ENCODE measurements at regions not wholly inside any gene's neighbourhood (a gene's known extent, or its start where the extent isn't known, plus 50 kb on each side); places are given as distances from the start of the nearest gene placed in this dataset.

- Histone ChIP-seq H3K27ac (no peak overlapping the region), H3K4me1 (no peaks in the 10 kb centered on the region), H3K4me3 (no peak overlapping the region), H3K27me3 (no peaks in the 10 kb centered on the region), H3K9me3 (no peaks in the 10 kb centered on the region), H3K36me3 (no peaks in the 10 kb centered on the region)
- ATAC-seq: no peak
- 87 to 100% methylated on average over 2 of the region's 2 CpGs for WGBS, 2 donors (ENCODE audit: low coverage in 1 of 2)
- no peak for TF ChIP-seq EP300 (IDR thresholded peaks at IDR 0.05)
Measured at GRCh38 chr11:11750017-11750878, 91.5 kb upstream of the USP47 start.

GRCh38 chr11:11748706-11749365 lies 92.9 kb upstream of the USP47 start:
- Histone ChIP-seq H3K36me3 (no peaks in the 10 kb centered on the region), H3K4me1 (no peaks in the 10 kb centered on the region), H3K27me3 (no peaks in the 10 kb centered on the region), H3K9me3 (no peaks in the 10 kb centered on the region), H3K27ac (no peak overlapping the region), H3K4me3 (no peak overlapping the region)
- TF ChIP-seq EP300 (IDR thresholded peaks at IDR 0.05): no peak
- TF ChIP-seq POLR2A (IDR thresholded peaks at IDR 0.05): no peak
- TF ChIP-seq POLR2AphosphoS5 (IDR thresholded peaks at IDR 0.05): no peak
- TF ChIP-seq CTCF (IDR thresholded peaks at IDR 0.05): no peak
- no peak for ATAC-seq
- 70 to 90% methylated on average over 2 to 4 of the region's 4 CpGs for WGBS, 2 donors (ENCODE audit: low coverage in 1 of 2)

GRCh38 chr11:11747570-11747969 lies 94.2 kb upstream of the USP47 start:
- TF ChIP-seq CTCF (IDR thresholded peaks at IDR 0.05) (no peak), POLR2A (IDR thresholded peaks at IDR 0.05) (no peak), EP300 (IDR thresholded peaks at IDR 0.05) (no peak), POLR2AphosphoS5 (IDR thresholded peaks at IDR 0.05) (no peak)
- Histone ChIP-seq H3K4me3 (no peak overlapping the region), H3K4me1 (no peaks in the 10 kb centered on the region), H3K27me3 (no peaks in the 10 kb centered on the region), H3K36me3 (no peaks in the 10 kb centered on the region), H3K9me3 (no peaks in the 10 kb centered on the region), H3K27ac (no peak overlapping the region)
- no peak for ATAC-seq
- 92 to 100% methylated on average over 1 of the region's 1 CpG for WGBS, 2 donors (ENCODE audit: low coverage in 1 of 2)

- Histone ChIP-seq H3K36me3 (no peaks in the 10 kb centered on the region), H3K4me3 (no peak overlapping the region), H3K4me1 (no peaks in the 10 kb centered on the region), H3K9me3 (no peaks in the 10 kb centered on the region), H3K27me3 (no peaks in the 10 kb centered on the region), H3K27ac (no peak overlapping the region)
- TF ChIP-seq CTCF (IDR thresholded peaks at IDR 0.05) (no peak), EP300 (IDR thresholded peaks at IDR 0.05) (no peak), POLR2A (IDR thresholded peaks at IDR 0.05) (no peak), POLR2AphosphoS5 (IDR thresholded peaks at IDR 0.05) (no peak)
- ATAC-seq: no peak
- 40 to 62% methylated on average over 1 of the region's 1 CpG for WGBS, 2 donors (ENCODE audit: low coverage in 1 of 2)
Measured at GRCh38 chr11:11746449-11746848, 95.3 kb upstream of the USP47 start.

GRCh38 chr11:11743216-11743615 lies 98.6 kb upstream of the USP47 start:
- Histone ChIP-seq H3K27me3 (no peaks in the 10 kb centered on the region), H3K36me3 (no peaks in the 10 kb centered on the region), H3K4me1 (no peaks in the 10 kb centered on the region), H3K27ac (no peak overlapping the region), H3K4me3 (no peak overlapping the region), H3K9me3 (no peaks in the 10 kb centered on the region)
- TF ChIP-seq POLR2AphosphoS5 (IDR thresholded peaks at IDR 0.05) (no peak), POLR2A (IDR thresholded peaks at IDR 0.05) (no peak), CTCF (IDR thresholded peaks at IDR 0.05) (no peak), EP300 (IDR thresholded peaks at IDR 0.05) (no peak)
- no peak for ATAC-seq
- 83 to 94% methylated on average over 1 to 3 of the region's 3 CpGs for WGBS, 2 donors (ENCODE audit: low coverage in 1 of 2)

Data from gastroesophageal sphincter (tissue), 4 donors.